Activated T-cell treated with anti-CD3 and anti-CD28 coated beads, Interleukin-2, amount 50 U/mL, for 72 hours (primary cell): ENCODE measurements at regions not wholly inside any gene's neighbourhood (a gene's known extent, or its start where the extent isn't known, plus 50 kb on each side); places are given as distances from the start of the nearest gene placed in this dataset.
"Not testable (repeated sequence)": the region's sequence is repeated elsewhere in the genome, so short reads cannot be mapped to it uniquely, and the experiment has no call there.

Source experiments
- ATAC-seq, 2 donors: fragments of 150-1000 bp; cut with Tn5 transposase; replicated peaks in 1 of 2; 2 replicates each; pipeline ENCODE4 v1.10.0; 2021; ENCODE audit warnings: moderate library complexity in 2 of 2, mild to moderate bottlenecking in 1 of 2
- DNase-seq, 2 donors: peaks; one replicate each; pipeline ENCODE4 v3.0.0; 2021 to 2022; ENCODE audit warnings: mixed read lengths in 1 of 2
- H3K27ac Mint-ChIP-seq: one replicate; pipeline ENCODE4 v1.8.0; 2022; ENCODE audit warnings: mild to moderate bottlenecking, moderate library complexity, mixed read lengths
- H3K27me3 Mint-ChIP-seq: one replicate; pipeline ENCODE4 v1.8.0; 2022; ENCODE audit warnings: low read depth, mixed read lengths
- H3K36me3 Mint-ChIP-seq, 2 donors: one replicate each; pipeline ENCODE4 v1.8.0; 2022; ENCODE audit warnings: mixed read lengths in 2 of 2, mild to moderate bottlenecking in 1 of 2; ENCODE audit not compliant: insufficient read depth in 2 of 2
- H3K4me1 Mint-ChIP-seq: one replicate; pipeline ENCODE4 v1.8.0; 2022; ENCODE audit warnings: low read depth, mixed read lengths
- H3K4me3 Mint-ChIP-seq, 2 donors: one replicate each; pipeline ENCODE4 v1.8.0; 2022; ENCODE audit warnings: mild to moderate bottlenecking in 2 of 2, mixed read lengths in 2 of 2, moderate library complexity in 2 of 2
- H3K9me3 Mint-ChIP-seq, 2 donors: one replicate each; pipeline ENCODE4 v1.8.0; 2022; ENCODE audit warnings: mixed read lengths in 2 of 2

- Mint-ChIP-seq H3K27me3 (peaks cover 24% of the 10 kb centered on the region), H3K36me3 (peaks cover 4 to 8% of the 10 kb centered on the region in 2 donors), H3K4me3 (no peak overlapping the region), H3K4me1 (no peaks in the 10 kb centered on the region), H3K27ac (no peak overlapping the region), H3K9me3 (peaks cover 3 to 6% of the 10 kb centered on the region in 2 donors)
- DNase-seq (no peak), ATAC-seq (no peak)
Observed at GRCh38 chr11:71178076-71178475, 74.3 kb downstream of the SHANK2 start.

GRCh38 chr11:71176812-71177211 lies 75.6 kb downstream of the SHANK2 start:
- DNase-seq (no peak), ATAC-seq (no peak)
- no peak overlapping the region for H3K4me3 Mint-ChIP-seq
- peaks cover 4 to 8% of the 10 kb centered on the region in 2 donors for H3K36me3 Mint-ChIP-seq
- H3K4me1 Mint-ChIP-seq: no peaks in the 10 kb centered on the region
- H3K27ac Mint-ChIP-seq: no peak overlapping the region
- peaks cover 3 to 6% of the 10 kb centered on the region in 2 donors for H3K9me3 Mint-ChIP-seq
- peaks cover 24% of the 10 kb centered on the region for H3K27me3 Mint-ChIP-seq

- no peak for ATAC-seq
- Mint-ChIP-seq H3K4me3 (no peak overlapping the region), H3K27ac (no peak overlapping the region), H3K9me3 (peaks cover 3 to 6% of the 10 kb centered on the region in 2 donors), H3K36me3 (peaks cover 4 to 8% of the 10 kb centered on the region in 2 donors), H3K27me3 (peaks cover 16% of the 10 kb centered on the region), H3K4me1 (no peaks in the 10 kb centered on the region)
- no peak for DNase-seq
Observed at GRCh38 chr11:71173709-71174108, 78.7 kb downstream of the SHANK2 start.

- Mint-ChIP-seq H3K4me1 (no peaks in the 10 kb centered on the region), H3K27me3 (peaks cover 9% of the 10 kb centered on the region), H3K4me3 (no peak overlapping the region), H3K36me3 (peaks cover 4 to 8% of the 10 kb centered on the region in 2 donors), H3K9me3 (peaks cover 3 to 6% of the 10 kb centered on the region in 2 donors), H3K27ac (no peak overlapping the region)
- no peak for DNase-seq
- ATAC-seq: no peak
Observed at GRCh38 chr11:71172680-71173079, 79.7 kb downstream of the SHANK2 start.

GRCh38 chr11:71171576-71171975 lies 80.8 kb downstream of the SHANK2 start:
- Mint-ChIP-seq H3K27me3 (peaks cover 2% of the 10 kb centered on the region), H3K36me3 (peaks cover 2 to 6% of the 10 kb centered on the region in 2 donors), H3K4me1 (no peaks in the 10 kb centered on the region), H3K4me3 (no peak overlapping the region), H3K27ac (no peak overlapping the region), H3K9me3 (peaks cover 3 to 6% of the 10 kb centered on the region in 2 donors)
- no peak for ATAC-seq
- no peak for DNase-seq

- H3K36me3 Mint-ChIP-seq: peaks cover 0 to 6% of the 10 kb centered on the region in 2 donors
- H3K27ac Mint-ChIP-seq: no peak overlapping the region
- no peaks in the 10 kb centered on the region for H3K4me1 Mint-ChIP-seq
- no peaks in the 10 kb centered on the region for H3K27me3 Mint-ChIP-seq
- no peak overlapping the region for H3K4me3 Mint-ChIP-seq
- peaks cover 3 to 6% of the 10 kb centered on the region in 2 donors for H3K9me3 Mint-ChIP-seq
- ATAC-seq (no peak), DNase-seq (no peak)
Observed at GRCh38 chr11:71170624-71171423, 81.6 kb downstream of the SHANK2 start.

- no peaks in the 10 kb centered on the region for H3K9me3 Mint-ChIP-seq
- H3K27me3 Mint-ChIP-seq: no peaks in the 10 kb centered on the region
- ATAC-seq (no peak), DNase-seq (no peak)
- no peak overlapping the region for H3K4me3 Mint-ChIP-seq
- H3K36me3 Mint-ChIP-seq: peaks cover 0 to 2% of the 10 kb centered on the region in 2 donors
- H3K27ac Mint-ChIP-seq: no peak overlapping the region
- no peaks in the 10 kb centered on the region for H3K4me1 Mint-ChIP-seq
Observed at GRCh38 chr11:71169313-71169712, 83.1 kb downstream of the SHANK2 start.

- DNase-seq, H3K27ac Mint-ChIP-seq, H3K4me3 Mint-ChIP-seq, H3K4me1 Mint-ChIP-seq, H3K9me3 Mint-ChIP-seq, ATAC-seq, H3K36me3 Mint-ChIP-seq, H3K27me3 Mint-ChIP-seq: not testable (repeated sequence)
Observed at GRCh38 chr11:71167814-71168213, 84.6 kb downstream of the SHANK2 start.

- no peak overlapping the region for H3K4me3 Mint-ChIP-seq
- no peak for DNase-seq
- H3K9me3 Mint-ChIP-seq: no peaks in the 10 kb centered on the region
- no peaks in the 10 kb centered on the region for H3K4me1 Mint-ChIP-seq
- no peak overlapping the region for H3K27ac Mint-ChIP-seq
- peaks cover 10% of the 10 kb centered on the region for H3K27me3 Mint-ChIP-seq
- no peaks in the 10 kb centered on the region for H3K36me3 Mint-ChIP-seq
- ATAC-seq: no peak
Observed at GRCh38 chr11:71165771-71166170, 86.6 kb downstream of the SHANK2 start.

- ATAC-seq (no peak), DNase-seq (no peak)
- H3K4me1 Mint-ChIP-seq: no peaks in the 10 kb centered on the region
- H3K27me3 Mint-ChIP-seq: peaks cover 10% of the 10 kb centered on the region
- no peak overlapping the region for H3K4me3 Mint-ChIP-seq
- H3K27ac Mint-ChIP-seq: no peak overlapping the region
- H3K36me3 Mint-ChIP-seq: no peaks in the 10 kb centered on the region
- H3K9me3 Mint-ChIP-seq: no peaks in the 10 kb centered on the region
Observed at GRCh38 chr11:71164621-71165020, 87.8 kb downstream of the SHANK2 start.

- Mint-ChIP-seq H3K4me3 (no peak overlapping the region), H3K27ac (no peak overlapping the region), H3K27me3 (peaks cover 10% of the 10 kb centered on the region), H3K4me1 (no peaks in the 10 kb centered on the region), H3K36me3 (no peaks in the 10 kb centered on the region), H3K9me3 (no peaks in the 10 kb centered on the region)
- ATAC-seq (no peak), DNase-seq (no peak)
Observed at GRCh38 chr11:71164186-71164585, 88.2 kb downstream of the SHANK2 start.

GRCh38 chr11:71163371-71163770 lies 89.0 kb downstream of the SHANK2 start:
- DNase-seq: no peak
- H3K27ac Mint-ChIP-seq: no peak overlapping the region

GRCh38 chr11:71158936-71159335 lies 93.4 kb downstream of the SHANK2 start:
- Mint-ChIP-seq H3K4me1 (no peaks in the 10 kb centered on the region), H3K27ac (no peak overlapping the region)

More at GRCh38 chr11:71163371-71163770, 89.0 kb downstream of the SHANK2 start:
- Mint-ChIP-seq H3K36me3 (no peaks in the 10 kb centered on the region), H3K4me3 (no peak overlapping the region), H3K27me3 (peaks cover 10% of the 10 kb centered on the region), H3K9me3 (no peaks in the 10 kb centered on the region), H3K4me1 (no peaks in the 10 kb centered on the region)
- ATAC-seq: no peak

GRCh38 chr11:71157676-71158075 lies 94.7 kb downstream of the SHANK2 start:
- H3K4me3 Mint-ChIP-seq, H3K4me1 Mint-ChIP-seq, DNase-seq: not testable (repeated sequence)

More at GRCh38 chr11:71158936-71159335, 93.4 kb downstream of the SHANK2 start:
- DNase-seq: no peak
- no peak for ATAC-seq
- Mint-ChIP-seq H3K27me3 (peaks cover 18% of the 10 kb centered on the region), H3K36me3 (no peaks in the 10 kb centered on the region), H3K4me3 (no peak overlapping the region), H3K9me3 (no peaks in the 10 kb centered on the region)

More at GRCh38 chr11:71157676-71158075, 94.7 kb downstream of the SHANK2 start:
- H3K27ac Mint-ChIP-seq, H3K36me3 Mint-ChIP-seq, ATAC-seq, H3K9me3 Mint-ChIP-seq: not testable (repeated sequence)
- peaks cover 18% of the 10 kb centered on the region for H3K27me3 Mint-ChIP-seq
